Fibroblast of the aortic adventitia (primary cell): ENCODE measurements at regions not wholly inside any gene's neighbourhood (a gene's known extent, or its start where the extent isn't known, plus 50 kb on each side); places are given as distances from the start of the nearest gene placed in this dataset.

Experiments
- DNase-seq: peaks from one replicate; pipeline ENCODE4 v3.0.0-alpha.2; 2010; ENCODE audit warnings: low read depth
- H3K4me3 ChIP-seq: 2 replicates; pipeline ENCODE4 v1.5.1; 2011; ENCODE audit warnings: low read depth, mild to moderate bottlenecking, control low read depth, low read length, moderate library complexity
- CTCF ChIP-seq: IDR thresholded peaks from 2 replicates; pipeline ENCODE4 v1.5.1; 2011; ENCODE audit warnings: mild to moderate bottlenecking, low read length, control low read depth, inconsistent platforms; ENCODE audit not compliant: insufficient read depth

GRCh38 chr9:95641586-95641985 is 124.8 kb upstream of the PTCH1 start:
- TF ChIP-seq CTCF, result no peak
- no peak for DNase-seq
- H3K4me3 ChIP-seq, result no peak overlapping the region

- DNase-seq, result no peak
- H3K4me3 ChIP-seq, result no peak overlapping the region
- TF ChIP-seq CTCF, result no peak
Observed at GRCh38 chr9:95640336-95640735, 123.6 kb upstream of the PTCH1 start.

- no peak for TF ChIP-seq CTCF
- DNase-seq, result no peak
- H3K4me3 ChIP-seq, result no peak overlapping the region
Observed at GRCh38 chr9:95635986-95636671, 119.4 kb upstream of the PTCH1 start.

GRCh38 chr9:95634536-95634935 is 117.8 kb upstream of the PTCH1 start:
- no peak overlapping the region for H3K4me3 ChIP-seq
- TF ChIP-seq CTCF, result no peak
- no peak for DNase-seq

GRCh38 chr9:95634114-95634513 is 117.3 kb upstream of the PTCH1 start:
- no peak overlapping the region for H3K4me3 ChIP-seq
- TF ChIP-seq CTCF, result no peak
- no peak for DNase-seq

GRCh38 chr9:95629585-95629984 is 112.8 kb upstream of the PTCH1 start:
- DNase-seq, result no peak
- TF ChIP-seq CTCF, result no peak
- H3K4me3 ChIP-seq, result no peak overlapping the region

- DNase-seq, result no peak
- TF ChIP-seq CTCF, result no peak
- H3K4me3 ChIP-seq, result no peak overlapping the region
Observed at GRCh38 chr9:95627802-95628201, 111.0 kb upstream of the PTCH1 start.
